ENCODE measurements at regions not wholly inside any gene's neighbourhood (a gene's known extent, or its start where the extent isn't known, plus 50 kb on each side); places are given as distances from the start of the nearest gene placed in this dataset.

DNA sequence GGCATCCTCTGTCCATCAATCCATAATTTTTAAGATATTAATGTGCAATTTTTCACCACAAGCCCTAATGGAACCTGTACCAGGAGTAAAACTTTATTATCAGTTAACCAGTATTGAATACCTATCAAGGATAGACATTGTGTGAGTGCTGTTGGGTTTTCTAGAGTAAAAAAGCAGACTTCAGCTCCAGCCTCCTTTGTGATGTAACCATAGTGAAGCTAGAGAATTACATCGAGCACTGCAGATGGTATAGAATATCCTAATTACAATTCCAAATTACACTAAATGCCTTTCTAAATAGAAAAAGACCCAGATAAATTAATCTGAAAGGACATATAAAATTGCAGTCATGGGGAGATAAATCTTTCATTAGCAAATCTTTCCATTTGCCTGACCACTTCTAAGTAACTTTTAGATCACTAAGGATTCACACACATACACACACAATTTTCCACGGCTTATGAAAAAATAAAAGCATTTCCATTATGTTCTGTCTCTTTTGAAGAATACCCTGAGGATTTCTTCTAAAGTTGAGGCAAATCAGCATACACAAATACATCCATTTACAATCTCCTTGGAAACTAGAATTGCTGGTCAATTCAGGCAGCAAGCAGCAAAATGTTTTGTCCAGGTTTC, 117.1 kb upstream of the TANK start:
- Histone ChIP-seq H4K20me1 (ENCODE audit: insufficient read depth, low read length) (no peaks in the 10 kb centered on the region), H3K9ac (ENCODE audit: insufficient read depth, low read length, poor library complexity, severe bottlenecking) (no peak overlapping the region), H3K79me2 (ENCODE audit: insufficient read depth, low read length) (no peaks in the 10 kb centered on the region), H2AFZ (ENCODE audit: insufficient read depth, low read depth, low read length, poor library complexity, severe bottlenecking) (no peak overlapping the region), H3K4me1 (ENCODE audit: control insufficient read depth in 1 of 2, insufficient read depth in 2 of 2, low read length in 2 of 2) (no peaks in the 10 kb centered on the region), H3K4me3 (replicated peaks in 1 of 3; ENCODE audit: low read depth in 2 of 3, low read length in 3 of 3) (no peak overlapping the region), H3K27ac (ENCODE audit: low read depth in 1 of 2, low read length in 2 of 2) (no peak overlapping the region), H3K36me3 (replicated peaks in 1 of 2; ENCODE audit: control insufficient read depth in 1 of 2, insufficient read depth in 2 of 2, low read length in 2 of 2) (no peaks in the 10 kb centered on the region), H3K27me3 (ENCODE audit: control insufficient read depth in 2 of 2, insufficient read depth in 2 of 2, low read length in 2 of 2) (no peaks in the 10 kb centered on the region), H3K4me2 (replicated peaks; ENCODE audit: extremely low read depth, low read length, poor library complexity, severe bottlenecking) (no peak overlapping the region), H3K9me3 (replicated peaks in 1 of 2; ENCODE audit: control insufficient read depth in 1 of 2, insufficient read depth in 1 of 2, low read length in 2 of 2) (no peaks in the 10 kb centered on the region)
- no peak overlapping the region for H3K27ac Mint-ChIP-seq
- H3K9me3 Mint-ChIP-seq: no peaks in the 10 kb centered on the region
- WGBS (ENCODE audit: insufficient coverage): no CpG with 5 or more reads among the region's 2 CpGs
- no peaks in the 10 kb centered on the region for H3K36me3 Mint-ChIP-seq
- H3K27me3 Mint-ChIP-seq (ENCODE audit: low read depth in 3 of 3): peaks cover 0 to 9% (median 7%) of the 10 kb centered on the region in 3 donors
- TF ChIP-seq, protein P1, sequence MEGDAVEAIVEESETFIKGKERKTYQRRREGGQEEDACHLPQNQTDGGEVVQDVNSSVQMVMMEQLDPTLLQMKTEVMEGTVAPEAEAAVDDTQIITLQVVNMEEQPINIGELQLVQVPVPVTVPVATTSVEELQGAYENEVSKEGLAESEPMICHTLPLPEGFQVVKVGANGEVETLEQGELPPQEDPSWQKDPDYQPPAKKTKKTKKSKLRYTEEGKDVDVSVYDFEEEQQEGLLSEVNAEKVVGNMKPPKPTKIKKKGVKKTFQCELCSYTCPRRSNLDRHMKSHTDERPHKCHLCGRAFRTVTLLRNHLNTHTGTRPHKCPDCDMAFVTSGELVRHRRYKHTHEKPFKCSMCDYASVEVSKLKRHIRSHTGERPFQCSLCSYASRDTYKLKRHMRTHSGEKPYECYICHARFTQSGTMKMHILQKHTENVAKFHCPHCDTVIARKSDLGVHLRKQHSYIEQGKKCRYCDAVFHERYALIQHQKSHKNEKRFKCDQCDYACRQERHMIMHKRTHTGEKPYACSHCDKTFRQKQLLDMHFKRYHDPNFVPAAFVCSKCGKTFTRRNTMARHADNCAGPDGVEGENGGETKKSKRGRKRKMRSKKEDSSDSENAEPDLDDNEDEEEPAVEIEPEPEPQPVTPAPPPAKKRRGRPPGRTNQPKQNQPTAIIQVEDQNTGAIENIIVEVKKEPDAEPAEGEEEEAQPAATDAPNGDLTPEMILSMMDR (IDR thresholded peaks at IDR 0.05): no peak
- H3K4me3 Mint-ChIP-seq: no peak overlapping the region
- intact Hi-C loops (cut with micrococcal nuclease): no loop called here
- no peaks in the 10 kb centered on the region for H3K4me1 Mint-ChIP-seq
- no peak for DNase-seq

GRCh38 chr2:161044095-161044865, 115.9 kb upstream of the TANK start:
- TF ChIP-seq, protein P1 (IDR thresholded peaks at IDR 0.05): no peak
- H3K79me2 ChIP-seq (ENCODE audit: insufficient read depth, low read length): no peaks in the 10 kb centered on the region
- H3K27me3 Mint-ChIP-seq (ENCODE audit: low read depth in 3 of 3): peaks cover 0 to 7% (median 7%) of the 10 kb centered on the region in 3 donors
- H3K4me1 Mint-ChIP-seq: no peaks in the 10 kb centered on the region
- no peaks in the 10 kb centered on the region for H3K36me3 Mint-ChIP-seq
- no peaks in the 10 kb centered on the region for H3K9me3 Mint-ChIP-seq
- 92% methylated on average over 2 of the region's 6 CpGs for WGBS (ENCODE audit: insufficient coverage)
- intact Hi-C loops (cut with micrococcal nuclease): no loop called here
- H2AFZ ChIP-seq (ENCODE audit: insufficient read depth, low read depth, low read length, poor library complexity, severe bottlenecking): no peak overlapping the region
- no peaks in the 10 kb centered on the region for H3K9me3 ChIP-seq (replicated peaks in 1 of 2; ENCODE audit: control insufficient read depth in 1 of 2, insufficient read depth in 1 of 2, low read length in 2 of 2)
- H3K27me3 ChIP-seq (ENCODE audit: control insufficient read depth in 2 of 2, insufficient read depth in 2 of 2, low read length in 2 of 2): peaks cover 0 to 2% of the 10 kb centered on the region in 2 donors
- no peak overlapping the region for H3K4me3 ChIP-seq (replicated peaks in 1 of 3; ENCODE audit: low read depth in 2 of 3, low read length in 3 of 3)
- no peak overlapping the region for H3K4me3 Mint-ChIP-seq
- H3K4me1 ChIP-seq (ENCODE audit: control insufficient read depth in 1 of 2, insufficient read depth in 2 of 2, low read length in 2 of 2): no peaks in the 10 kb centered on the region
- DNase-seq: no peak
- no peak overlapping the region for H3K27ac ChIP-seq (ENCODE audit: low read depth in 1 of 2, low read length in 2 of 2)
- no peaks in the 10 kb centered on the region for H4K20me1 ChIP-seq (ENCODE audit: insufficient read depth, low read length)
- H3K9ac ChIP-seq (ENCODE audit: insufficient read depth, low read length, poor library complexity, severe bottlenecking): no peak overlapping the region
- no peak overlapping the region for H3K4me2 ChIP-seq (replicated peaks; ENCODE audit: extremely low read depth, low read length, poor library complexity, severe bottlenecking)
- no peaks in the 10 kb centered on the region for H3K36me3 ChIP-seq (replicated peaks in 1 of 2; ENCODE audit: control insufficient read depth in 1 of 2, insufficient read depth in 2 of 2, low read length in 2 of 2)
- H3K27ac Mint-ChIP-seq: no peak overlapping the region

All from CD14-positive monocyte (primary cell).